Body of pancreas (tissue), 4 donors: ENCODE measurements at regions not wholly inside any gene's neighbourhood (a gene's known extent, or its start where the extent isn't known, plus 50 kb on each side); places are given as distances from the start of the nearest gene placed in this dataset.

ENCODE experiments used
- POLR2A ChIP-seq, 3 donors: fragments of 450-650 bp; IDR thresholded peaks; one replicate each; pipeline ENCODE4 v1.6.1; 2016; ENCODE audit warnings: antibody characterized with exemption in 3 of 3, mild to moderate bottlenecking in 2 of 3
- TF ChIP-seq, protein P1 (sequence below), 7 experiments: fragments of 450-650 bp in 4 of 7; fragments of 200-600 bp in 3 of 7; sonication (generic) in 3 of 7; IDR thresholded peaks; one replicate each; pipeline ENCODE4 v1.5.1; 2016 to 2019; ENCODE audit warnings: antibody characterized with exemption in 7 of 7

DNA sequence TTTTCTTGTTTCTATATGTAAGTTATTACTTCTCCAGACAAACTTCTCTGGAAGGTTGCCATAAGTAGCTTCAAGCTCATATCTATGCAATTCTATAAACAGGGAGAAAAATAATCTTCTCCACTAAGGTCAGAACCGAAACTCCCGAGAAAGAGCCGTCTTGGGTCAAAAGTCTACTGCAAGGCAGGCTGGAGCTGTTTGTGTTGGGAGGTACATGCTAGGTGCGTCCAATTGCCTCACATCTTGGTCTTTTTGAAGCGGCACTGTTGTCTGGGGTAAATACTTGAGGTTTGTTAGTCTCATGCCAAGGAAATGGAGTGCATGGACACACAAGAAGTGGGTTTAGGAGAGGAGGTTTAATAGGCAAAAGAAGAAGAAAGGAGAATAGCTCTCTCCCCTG, 674.7 kb upstream of the TMEM132C start:
- TF ChIP-seq, protein P1, sequence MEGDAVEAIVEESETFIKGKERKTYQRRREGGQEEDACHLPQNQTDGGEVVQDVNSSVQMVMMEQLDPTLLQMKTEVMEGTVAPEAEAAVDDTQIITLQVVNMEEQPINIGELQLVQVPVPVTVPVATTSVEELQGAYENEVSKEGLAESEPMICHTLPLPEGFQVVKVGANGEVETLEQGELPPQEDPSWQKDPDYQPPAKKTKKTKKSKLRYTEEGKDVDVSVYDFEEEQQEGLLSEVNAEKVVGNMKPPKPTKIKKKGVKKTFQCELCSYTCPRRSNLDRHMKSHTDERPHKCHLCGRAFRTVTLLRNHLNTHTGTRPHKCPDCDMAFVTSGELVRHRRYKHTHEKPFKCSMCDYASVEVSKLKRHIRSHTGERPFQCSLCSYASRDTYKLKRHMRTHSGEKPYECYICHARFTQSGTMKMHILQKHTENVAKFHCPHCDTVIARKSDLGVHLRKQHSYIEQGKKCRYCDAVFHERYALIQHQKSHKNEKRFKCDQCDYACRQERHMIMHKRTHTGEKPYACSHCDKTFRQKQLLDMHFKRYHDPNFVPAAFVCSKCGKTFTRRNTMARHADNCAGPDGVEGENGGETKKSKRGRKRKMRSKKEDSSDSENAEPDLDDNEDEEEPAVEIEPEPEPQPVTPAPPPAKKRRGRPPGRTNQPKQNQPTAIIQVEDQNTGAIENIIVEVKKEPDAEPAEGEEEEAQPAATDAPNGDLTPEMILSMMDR (IDR thresholded peaks at IDR 0.05): no peak
- TF ChIP-seq POLR2A (IDR thresholded peaks at IDR 0.05): no peak
